HepG2 (cell line): ENCODE measurements at regions not wholly inside any gene's neighbourhood (a gene's known extent, or its start where the extent isn't known, plus 50 kb on each side); places are given as distances from the start of the nearest gene placed in this dataset.

Experiments
- ATAD3A ChIP-seq: sonication (generic); formaldehyde crosslinking; IDR thresholded peaks from 2 replicates; pipeline ENCODE4 v1.4.0; 2020; ENCODE audit warnings: missing genetic modification reagents
- HDAC2 ChIP-seq: sonication (generic); formaldehyde crosslinking; IDR thresholded peaks from 2 replicates; pipeline ENCODE4 v1.4.0; 2020; ENCODE audit warnings: missing genetic modification reagents
- HOXA7 ChIP-seq: sonication (generic); formaldehyde crosslinking; IDR thresholded peaks from 2 replicates; pipeline ENCODE4 v1.8.1; 2022; ENCODE audit warnings: mild to moderate bottlenecking, missing genetic modification reagents, moderate library complexity
- KDM3A ChIP-seq: IDR thresholded peaks from 2 replicates; pipeline ENCODE4 v1.6.1; 2018; ENCODE audit warnings: low read depth, missing compliant biosample characterization
- KLF15 ChIP-seq: sonication (generic); formaldehyde crosslinking; IDR thresholded peaks from 2 replicates; pipeline ENCODE4 v1.8.1; 2023; ENCODE audit warnings: borderline replicate concordance, mild to moderate bottlenecking, inconsistent platforms, missing genetic modification reagents, mixed read lengths
- MTF1 ChIP-seq: sonication (generic); formaldehyde crosslinking; IDR thresholded peaks from 2 replicates; pipeline ENCODE4 v1.5.0; 2020; ENCODE audit warnings: missing genetic modification reagents
- NR1H2 ChIP-seq: sonication (generic); formaldehyde crosslinking; IDR thresholded peaks from 2 replicates; pipeline ENCODE4 v1.8.1; 2022; ENCODE audit warnings: low read depth, missing genetic modification reagents, borderline replicate concordance
- RBAK ChIP-seq: sonication (generic); formaldehyde crosslinking; IDR thresholded peaks from 2 replicates; pipeline ENCODE4 v1.5.1; 2020; ENCODE audit warnings: mild to moderate bottlenecking, missing genetic modification reagents
- SP140L ChIP-seq: sonication (generic); formaldehyde crosslinking; IDR thresholded peaks from 2 replicates; pipeline ENCODE4 v1.4.0; 2020; ENCODE audit warnings: missing genetic modification reagents, borderline replicate concordance
- TBX2 ChIP-seq: sonication (generic); formaldehyde crosslinking; IDR thresholded peaks from 2 replicates; pipeline ENCODE4 v1.5.0; 2020; ENCODE audit warnings: missing genetic modification reagents, mild to moderate bottlenecking, borderline replicate concordance
- ZBTB8A ChIP-seq: sonication (generic); formaldehyde crosslinking; IDR thresholded peaks from 2 replicates; pipeline ENCODE4 v1.4.0; 2020; ENCODE audit warnings: mild to moderate bottlenecking, low read depth, missing genetic modification reagents, borderline replicate concordance
- ZNF362 ChIP-seq: sonication (generic); formaldehyde crosslinking; IDR thresholded peaks from 2 replicates; pipeline ENCODE4 v1.4.0; 2020; ENCODE audit warnings: missing genetic modification reagents, mild to moderate bottlenecking, borderline replicate concordance
- ZNF557 ChIP-seq: sonication (generic); formaldehyde crosslinking; IDR thresholded peaks from 2 replicates; pipeline ENCODE4 v1.4.0; 2020; ENCODE audit warnings: missing genetic modification reagents
- ZNF646 ChIP-seq: sonication (generic); formaldehyde crosslinking; IDR thresholded peaks from 2 replicates; pipeline ENCODE4 v1.9.0; 2021; ENCODE audit warnings: mild to moderate bottlenecking, missing genetic modification reagents
- TF ChIP-seq, protein P1 (sequence below): sonication (generic); formaldehyde crosslinking; IDR thresholded peaks from 2 replicates; pipeline ENCODE4 v1.4.0; 2020; ENCODE audit warnings: mild to moderate bottlenecking, low read depth, missing genetic modification reagents
- TF ChIP-seq, protein P2 (sequence below): sonication (generic); formaldehyde crosslinking; IDR thresholded peaks from 2 replicates; pipeline ENCODE4 v1.5.0; 2020; ENCODE audit warnings: missing genetic modification reagents

DNA sequence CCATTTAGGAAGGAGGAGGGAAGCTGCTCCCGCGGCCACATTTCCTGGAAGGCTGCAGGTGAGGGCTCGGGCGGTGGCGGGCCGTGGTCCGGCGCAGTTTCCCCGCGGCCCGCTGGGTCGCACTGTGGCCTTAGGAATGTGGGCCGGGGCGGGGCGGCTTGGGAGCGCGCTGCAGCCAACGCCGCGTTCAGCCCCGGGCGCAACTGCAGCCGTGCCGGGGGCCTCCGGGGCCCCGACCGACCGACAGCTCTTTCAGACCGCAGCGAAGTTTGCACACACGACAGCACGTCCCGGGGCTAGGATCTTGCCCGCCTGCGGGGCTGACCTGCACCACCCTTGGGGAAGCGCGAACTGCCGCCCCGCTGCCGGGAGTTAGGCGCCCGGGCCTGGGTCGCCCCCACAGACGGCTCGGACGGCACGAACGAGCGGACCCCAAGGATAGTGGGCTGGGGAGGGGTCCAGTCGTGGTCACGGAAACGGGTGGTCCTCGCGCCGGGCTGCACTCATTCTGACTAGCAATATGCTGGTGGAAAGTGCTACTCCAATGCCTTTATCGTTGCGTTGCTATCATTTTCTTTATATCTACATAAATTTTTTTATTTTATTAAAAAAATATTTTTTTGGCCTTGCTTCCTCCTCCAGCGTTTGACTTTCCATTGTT lies 69.9 kb upstream of the DLX2 start (continued):
- TF ChIP-seq ZNF557, result no peak
- TF ChIP-seq SP140L (CRISPR knock-in tag), result no peak; the same call in 1 of the 2 replicates
- no peak; the same call in 1 of the 2 replicates for TF ChIP-seq ZNF362 (CRISPR knock-in tag)
- TF ChIP-seq ATAD3A (CRISPR knock-in tag), result no peak
- peak; percentile 51; the same call in 1 of the 2 replicates for TF ChIP-seq NR1H2 (CRISPR knock-in tag)
- TF ChIP-seq KLF15, result no peak
- TF ChIP-seq MTF1 (CRISPR knock-in tag), result no peak
- TF ChIP-seq HOXA7 (CRISPR knock-in tag), result no peak
- TF ChIP-seq HDAC2 (CRISPR knock-in tag), result 0 out of 2 replicates have a peak, but pooled peaks have one; percentile 21
- TF ChIP-seq RBAK (CRISPR knock-in tag), result no peak
- no peak for TF ChIP-seq ZBTB8A (CRISPR knock-in tag)
- TF ChIP-seq, protein P1, sequence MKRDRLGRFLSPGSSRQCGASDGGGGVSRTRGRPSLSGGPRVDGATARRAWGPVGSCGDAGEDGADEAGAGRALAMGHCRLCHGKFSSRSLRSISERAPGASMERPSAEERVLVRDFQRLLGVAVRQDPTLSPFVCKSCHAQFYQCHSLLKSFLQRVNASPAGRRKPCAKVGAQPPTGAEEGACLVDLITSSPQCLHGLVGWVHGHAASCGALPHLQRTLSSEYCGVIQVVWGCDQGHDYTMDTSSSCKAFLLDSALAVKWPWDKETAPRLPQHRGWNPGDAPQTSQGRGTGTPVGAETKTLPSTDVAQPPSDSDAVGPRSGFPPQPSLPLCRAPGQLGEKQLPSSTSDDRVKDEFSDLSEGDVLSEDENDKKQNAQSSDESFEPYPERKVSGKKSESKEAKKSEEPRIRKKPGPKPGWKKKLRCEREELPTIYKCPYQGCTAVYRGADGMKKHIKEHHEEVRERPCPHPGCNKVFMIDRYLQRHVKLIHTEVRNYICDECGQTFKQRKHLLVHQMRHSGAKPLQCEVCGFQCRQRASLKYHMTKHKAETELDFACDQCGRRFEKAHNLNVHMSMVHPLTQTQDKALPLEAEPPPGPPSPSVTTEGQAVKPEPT (CRISPR knock-in tag), result no peak
- TF ChIP-seq ZNF646 (CRISPR knock-in tag), result no peak
- TF ChIP-seq, protein P2, sequence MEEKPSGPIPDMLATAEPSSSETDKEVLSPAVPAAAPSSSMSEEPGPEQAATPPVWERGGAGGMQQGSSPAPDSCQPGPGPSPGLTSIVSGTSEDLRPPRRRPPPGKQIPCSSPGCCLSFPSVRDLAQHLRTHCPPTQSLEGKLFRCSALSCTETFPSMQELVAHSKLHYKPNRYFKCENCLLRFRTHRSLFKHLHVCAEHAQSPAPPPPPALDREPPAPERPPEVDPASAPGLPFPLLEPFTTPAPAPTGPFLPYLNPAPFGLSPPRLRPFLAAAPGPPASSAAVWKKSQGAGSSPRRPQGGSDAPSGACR (CRISPR knock-in tag), result no peak
- TF ChIP-seq KDM3A (CRISPR knock-in tag), result peak; percentile 80; the same call in 1 of the 2 replicates
- TF ChIP-seq TBX2, result peak; percentile 69; the same call in 1 of the 2 replicates
